H9 (cell line): ENCODE measurements at regions not wholly inside any gene's neighbourhood (a gene's known extent, or its start where the extent isn't known, plus 50 kb on each side); places are given as distances from the start of the nearest gene placed in this dataset.

Experiments used
- DNase-seq: peaks from one replicate; pipeline ENCODE4 v3.0.0-alpha.2; 2017
- H2AFZ ChIP-seq: one replicate; pipeline ENCODE4 v1.6.1; 2013; ENCODE audit warnings: mild to moderate bottlenecking, low read length, control low read depth, moderate library complexity
- H2AK5ac ChIP-seq: 2 replicates; pipeline ENCODE4 v1.6.1; 2013; ENCODE audit warnings: low read length, control low read depth, mixed read lengths; ENCODE audit not compliant: insufficient read length
- H2BK120ac ChIP-seq: one replicate; pipeline ENCODE4 v1.6.1; 2013; ENCODE audit warnings: low read depth, mild to moderate bottlenecking, low read length, control low read depth, inconsistent platforms; ENCODE audit not compliant: poor library complexity, severe bottlenecking
- H2BK12ac ChIP-seq: 2 replicates; pipeline ENCODE4 v1.6.1; 2013; ENCODE audit warnings: low read length, control low read depth, mixed read lengths, low read depth; ENCODE audit not compliant: insufficient read length
- H2BK15ac ChIP-seq: 2 replicates; pipeline ENCODE4 v1.6.1; 2013; ENCODE audit warnings: low read depth, low read length, control low read depth
- H2BK20ac ChIP-seq: one replicate; pipeline ENCODE4 v1.6.1; 2013; ENCODE audit warnings: low read depth, mild to moderate bottlenecking, low read length, control low read depth, inconsistent platforms; ENCODE audit not compliant: poor library complexity, severe bottlenecking
- H2BK5ac ChIP-seq: 2 replicates; pipeline ENCODE4 v1.6.1; 2013; ENCODE audit warnings: low read length, control low read depth, mixed read lengths; ENCODE audit not compliant: insufficient read length
- H3K14ac ChIP-seq: 2 replicates; pipeline ENCODE4 v1.6.1; 2013; ENCODE audit warnings: low read length, control low read depth; ENCODE audit not compliant: insufficient read depth
- H3K18ac ChIP-seq: 2 replicates; pipeline ENCODE4 v1.6.1; 2013; ENCODE audit warnings: low read depth, mild to moderate bottlenecking, mixed read lengths, low read length, control low read depth; ENCODE audit not compliant: insufficient read length
- H3K23ac ChIP-seq: 2 replicates; pipeline ENCODE4 v1.6.1; 2013; ENCODE audit warnings: low read length, control low read depth, mixed read lengths, low read depth; ENCODE audit not compliant: insufficient read length
- H3K23me2 ChIP-seq: 2 replicates; pipeline ENCODE4 v1.6.1; 2013; ENCODE audit warnings: low read depth, mild to moderate bottlenecking, mixed read lengths, low read length, control low read depth; ENCODE audit not compliant: insufficient read length, poor library complexity, severe bottlenecking
- H3K27ac ChIP-seq: 2 replicates; pipeline ENCODE4 v1.5.1; 2013; ENCODE audit warnings: low read length, control low read depth, mixed read lengths, low read depth; ENCODE audit not compliant: insufficient read length
- H3K27me3 ChIP-seq: 2 replicates; pipeline ENCODE4 v1.6.1; 2013; ENCODE audit warnings: low read length, control low read depth, inconsistent platforms; ENCODE audit not compliant: insufficient read depth
- H3K4ac ChIP-seq: 2 replicates; pipeline ENCODE4 v1.6.1; 2013; ENCODE audit warnings: low read depth, mild to moderate bottlenecking, control low read depth, inconsistent platforms, low read length, moderate library complexity
- H3K4me1 ChIP-seq: 2 replicates; pipeline ENCODE4 v1.6.1; 2013; ENCODE audit warnings: low read length, control low read depth, inconsistent platforms; ENCODE audit not compliant: insufficient read depth
- H3K4me2 ChIP-seq: 2 replicates; pipeline ENCODE4 v1.6.1; 2013; ENCODE audit warnings: low read length, control low read depth, mixed read lengths; ENCODE audit not compliant: insufficient read length, insufficient read depth
- H3K56ac ChIP-seq: 2 replicates; pipeline ENCODE4 v1.6.1; 2013; ENCODE audit warnings: low read depth, mild to moderate bottlenecking, mixed read lengths, low read length, control low read depth; ENCODE audit not compliant: insufficient read length
- H3K79me1 ChIP-seq: 2 replicates; pipeline ENCODE4 v1.6.1; 2013; ENCODE audit warnings: low read depth, mild to moderate bottlenecking, moderate library complexity, low read length, control low read depth, inconsistent platforms; ENCODE audit not compliant: insufficient read depth, poor library complexity, severe bottlenecking
- H3K79me2 ChIP-seq: 2 replicates; pipeline ENCODE4 v1.6.1; 2013; ENCODE audit warnings: low read length, control low read depth, inconsistent platforms; ENCODE audit not compliant: insufficient read depth
- H3K9ac ChIP-seq: 2 replicates; pipeline ENCODE4 v1.6.1; 2013; ENCODE audit warnings: low read length, control low read depth, mixed read lengths; ENCODE audit not compliant: insufficient read length; ENCODE audit errors: extremely low read depth
- H3K9me3 ChIP-seq: one replicate; pipeline ENCODE4 v1.6.1; 2013; ENCODE audit warnings: low read depth, low read length, inconsistent platforms; ENCODE audit not compliant: control insufficient read depth
- H3T11ph ChIP-seq: one replicate; pipeline ENCODE4 v1.6.1; 2013; ENCODE audit warnings: mild to moderate bottlenecking, low read length, control low read depth, inconsistent platforms
- H4K20me1 ChIP-seq: one replicate; pipeline ENCODE4 v1.6.1; 2013; ENCODE audit not compliant: control insufficient read depth, insufficient read length, insufficient read depth
- H4K5ac ChIP-seq: 2 replicates; pipeline ENCODE4 v1.6.1; 2013; ENCODE audit warnings: low read depth, mild to moderate bottlenecking, mixed read lengths, low read length, control low read depth; ENCODE audit not compliant: insufficient read length
- H4K8ac ChIP-seq: replicated peaks from 2 replicates; pipeline ENCODE4 v1.6.1; 2013; ENCODE audit warnings: low read length, control low read depth, mixed read lengths, low read depth; ENCODE audit not compliant: insufficient read length
- H4K91ac ChIP-seq: 2 replicates; pipeline ENCODE4 v1.6.1; 2013; ENCODE audit warnings: low read depth, mild to moderate bottlenecking, moderate library complexity, mixed read lengths, low read length, control low read depth; ENCODE audit not compliant: insufficient read length
- H3K27ac Mint-ChIP-seq, 3 experiments: 2 replicates in 2 of 3; 3 replicates in 1 of 3; pipeline ENCODE4 v1.8.0; 2020 to 2021; ENCODE audit warnings: mixed read lengths in 3 of 3, mild to moderate bottlenecking in 1 of 3, moderate library complexity in 1 of 3
- H3K27me3 Mint-ChIP-seq: 2 replicates; pipeline ENCODE4 v1.8.0; 2021; ENCODE audit warnings: low read depth, mild to moderate bottlenecking, moderate library complexity, mixed read lengths
- H3K36me3 Mint-ChIP-seq, 3 experiments: 2 replicates in 2 of 3; 3 replicates in 1 of 3; pipeline ENCODE4 v1.8.0; 2020 to 2021; ENCODE audit warnings: low read depth in 3 of 3, mixed read lengths in 3 of 3; ENCODE audit not compliant: insufficient read depth in 1 of 3
- H3K4me1 Mint-ChIP-seq, 2 experiments: 2 replicates each; pipeline ENCODE4 v1.8.0; 2020; ENCODE audit warnings: mixed read lengths in 2 of 2
- H3K4me3 Mint-ChIP-seq, 2 experiments: 2 replicates in 1 of 2; 3 replicates in 1 of 2; pipeline ENCODE4 v1.8.0; 2020 to 2021; ENCODE audit warnings: mild to moderate bottlenecking in 2 of 2, mixed read lengths in 2 of 2, moderate library complexity in 1 of 2
- H3K9me3 Mint-ChIP-seq, 2 experiments: 2 replicates in 1 of 2; 3 replicates in 1 of 2; pipeline ENCODE4 v1.8.0; 2020; ENCODE audit warnings: mild to moderate bottlenecking in 2 of 2, mixed read lengths in 2 of 2, moderate library complexity in 1 of 2
- WGBS: extraction: QIAGEN DNeasy Blood & Tissue Kit; methylation state at CpG from one replicate; pipeline ENCODE4 v1.1.7; 2013; ENCODE audit warnings: missing lambda C conversion rate, low lambda C conversion rate, mixed read lengths; ENCODE audit not compliant: insufficient read length; ENCODE audit errors: extremely low coverage; 5-methylcytosine and 5-hydroxymethylcytosine counted together
- TF ChIP-seq, protein P1 (sequence below): fragments of 200-600 bp; sonication (generic); conservative IDR thresholded peaks from 3 replicates; pipeline ENCODE4 v1.8.0; 2021; ENCODE audit warnings: antibody characterized with exemption, mild to moderate bottlenecking

GRCh38 chr2:76000425-76000824, 289.7 kb upstream of the GCFC2 start:
- Histone ChIP-seq H3K4ac (no peak overlapping the region), H3K56ac (no peak overlapping the region), H3K9me3 (no peaks in the 10 kb centered on the region), H4K8ac (no peak overlapping the region), H3T11ph (no peak overlapping the region), H2BK12ac (no peak overlapping the region), H2AFZ (no peak overlapping the region), H3K23ac (no peak overlapping the region), H2BK20ac (no peak overlapping the region), H3K27ac (no peak overlapping the region), H3K23me2 (no peaks in the 10 kb centered on the region), H3K79me2 (no peaks in the 10 kb centered on the region), H2AK5ac (no peak overlapping the region), H3K18ac (no peak overlapping the region), H3K9ac (no peak overlapping the region), H3K14ac (no peak overlapping the region), H2BK120ac (no peak overlapping the region), H3K4me1 (no peaks in the 10 kb centered on the region), H4K5ac (no peak overlapping the region), H4K20me1 (no peaks in the 10 kb centered on the region), H4K91ac (no peak overlapping the region), H2BK5ac (no peak overlapping the region), H3K27me3 (no peaks in the 10 kb centered on the region), H3K79me1 (no peaks in the 10 kb centered on the region), H3K4me2 (no peak overlapping the region), H2BK15ac (no peak overlapping the region)
- H3K27me3 Mint-ChIP-seq = no peaks in the 10 kb centered on the region
- no peak overlapping the region for H3K27ac Mint-ChIP-seq
- WGBS = no CpG with 5 or more reads among the region's 2 CpGs
- peaks cover under 1% of the 10 kb centered on the region in 2 experiments; a peak in 1 of 4 replicates for H3K4me1 Mint-ChIP-seq
- DNase-seq = no peak
- H3K4me3 Mint-ChIP-seq = no peak overlapping the region
- peaks cover 0 to 4% (median 0%) of the 10 kb centered on the region in 3 experiments; a peak in 2 of 7 replicates for H3K36me3 Mint-ChIP-seq
- TF ChIP-seq, protein P1, sequence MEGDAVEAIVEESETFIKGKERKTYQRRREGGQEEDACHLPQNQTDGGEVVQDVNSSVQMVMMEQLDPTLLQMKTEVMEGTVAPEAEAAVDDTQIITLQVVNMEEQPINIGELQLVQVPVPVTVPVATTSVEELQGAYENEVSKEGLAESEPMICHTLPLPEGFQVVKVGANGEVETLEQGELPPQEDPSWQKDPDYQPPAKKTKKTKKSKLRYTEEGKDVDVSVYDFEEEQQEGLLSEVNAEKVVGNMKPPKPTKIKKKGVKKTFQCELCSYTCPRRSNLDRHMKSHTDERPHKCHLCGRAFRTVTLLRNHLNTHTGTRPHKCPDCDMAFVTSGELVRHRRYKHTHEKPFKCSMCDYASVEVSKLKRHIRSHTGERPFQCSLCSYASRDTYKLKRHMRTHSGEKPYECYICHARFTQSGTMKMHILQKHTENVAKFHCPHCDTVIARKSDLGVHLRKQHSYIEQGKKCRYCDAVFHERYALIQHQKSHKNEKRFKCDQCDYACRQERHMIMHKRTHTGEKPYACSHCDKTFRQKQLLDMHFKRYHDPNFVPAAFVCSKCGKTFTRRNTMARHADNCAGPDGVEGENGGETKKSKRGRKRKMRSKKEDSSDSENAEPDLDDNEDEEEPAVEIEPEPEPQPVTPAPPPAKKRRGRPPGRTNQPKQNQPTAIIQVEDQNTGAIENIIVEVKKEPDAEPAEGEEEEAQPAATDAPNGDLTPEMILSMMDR = no peak
- peaks cover 7% of the 10 kb centered on the region in 2 experiments; a peak in 3 of 5 replicates for H3K9me3 Mint-ChIP-seq
